ENCODE measurements at regions not wholly inside any gene's neighbourhood (a gene's known extent, or its start where the extent isn't known, plus 50 kb on each side); places are given as distances from the start of the nearest gene placed in this dataset.
"Not testable (repeated sequence)": the region's sequence is repeated elsewhere in the genome, so short reads cannot be mapped to it uniquely, and the experiment has no call there.

DNA sequence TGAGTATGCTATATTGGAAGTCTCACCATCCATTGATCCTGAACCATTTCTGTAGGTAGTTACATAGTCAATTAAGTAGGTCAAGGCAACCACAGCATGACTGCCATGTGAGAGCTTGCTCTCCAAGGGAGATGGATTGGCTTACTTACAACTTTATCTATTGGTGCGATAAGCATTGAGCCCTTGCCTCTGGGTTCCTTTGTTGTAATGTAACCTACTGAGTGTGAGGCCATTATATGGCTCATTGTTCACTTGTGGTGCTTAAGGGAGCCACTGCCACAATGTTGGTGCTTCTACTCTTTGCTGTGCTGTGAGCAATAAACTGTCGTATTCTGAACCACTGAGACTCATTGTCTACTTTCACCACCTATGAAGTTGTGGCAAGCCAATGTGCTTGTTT, 510.6 kb upstream of the ITGA1 start:
- Histone ChIP-seq H3K27me3 (no peaks in the 10 kb centered on the region), H3K36me3 (no peaks in the 10 kb centered on the region), H3K4me3 (replicated peaks in 1 of 3) (no peak overlapping the region), H3K27ac (no peak overlapping the region), H3K4me1 (no peaks in the 10 kb centered on the region), H3K9me3 (no peaks in the 10 kb centered on the region)
- WGBS, 2 donors = 83 to 86% methylated on average over 2 of the region's 2 CpGs
- TF ChIP-seq, protein P1, sequence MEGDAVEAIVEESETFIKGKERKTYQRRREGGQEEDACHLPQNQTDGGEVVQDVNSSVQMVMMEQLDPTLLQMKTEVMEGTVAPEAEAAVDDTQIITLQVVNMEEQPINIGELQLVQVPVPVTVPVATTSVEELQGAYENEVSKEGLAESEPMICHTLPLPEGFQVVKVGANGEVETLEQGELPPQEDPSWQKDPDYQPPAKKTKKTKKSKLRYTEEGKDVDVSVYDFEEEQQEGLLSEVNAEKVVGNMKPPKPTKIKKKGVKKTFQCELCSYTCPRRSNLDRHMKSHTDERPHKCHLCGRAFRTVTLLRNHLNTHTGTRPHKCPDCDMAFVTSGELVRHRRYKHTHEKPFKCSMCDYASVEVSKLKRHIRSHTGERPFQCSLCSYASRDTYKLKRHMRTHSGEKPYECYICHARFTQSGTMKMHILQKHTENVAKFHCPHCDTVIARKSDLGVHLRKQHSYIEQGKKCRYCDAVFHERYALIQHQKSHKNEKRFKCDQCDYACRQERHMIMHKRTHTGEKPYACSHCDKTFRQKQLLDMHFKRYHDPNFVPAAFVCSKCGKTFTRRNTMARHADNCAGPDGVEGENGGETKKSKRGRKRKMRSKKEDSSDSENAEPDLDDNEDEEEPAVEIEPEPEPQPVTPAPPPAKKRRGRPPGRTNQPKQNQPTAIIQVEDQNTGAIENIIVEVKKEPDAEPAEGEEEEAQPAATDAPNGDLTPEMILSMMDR (IDR thresholded peaks at IDR 0.05) = no peak
- no peak for TF ChIP-seq POLR2A (IDR thresholded peaks at IDR 0.05)
- intact Hi-C loops (cut with DNase I) = no loop called here
- DNase-seq = no peak

DNA sequence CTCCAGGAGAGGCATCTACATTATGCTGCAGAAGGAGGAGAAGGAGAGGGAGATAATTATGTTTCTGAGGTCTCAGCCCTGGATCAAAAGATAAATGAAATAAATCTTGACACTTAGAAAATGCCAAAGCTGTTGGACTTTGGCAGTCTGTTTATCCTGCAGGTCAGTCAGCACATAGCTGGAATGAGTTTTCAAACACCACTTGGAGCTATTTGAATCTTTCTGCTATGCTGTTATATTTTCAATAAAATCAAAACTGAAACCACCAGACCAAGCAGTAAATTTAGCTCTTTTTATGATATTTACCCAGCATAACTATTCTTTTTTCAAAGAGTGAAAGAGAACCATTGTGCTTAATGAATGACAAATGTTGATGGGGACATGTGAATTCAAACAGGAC, 505.1 kb upstream of the ITGA1 start:
- H3K36me3 ChIP-seq = no peaks in the 10 kb centered on the region
- no peak for DNase-seq
- intact Hi-C loops (cut with DNase I) = no loop called here
- no peak for TF ChIP-seq POLR2A (IDR thresholded peaks at IDR 0.05)
- TF ChIP-seq, protein P1 (IDR thresholded peaks at IDR 0.05) = no peak
- no peak overlapping the region for H3K27ac ChIP-seq
- no peaks in the 10 kb centered on the region for H3K9me3 ChIP-seq
- no peaks in the 10 kb centered on the region for H3K27me3 ChIP-seq
- H3K4me1 ChIP-seq = no peaks in the 10 kb centered on the region
- no peak overlapping the region for H3K4me3 ChIP-seq (replicated peaks in 1 of 3)

DNA sequence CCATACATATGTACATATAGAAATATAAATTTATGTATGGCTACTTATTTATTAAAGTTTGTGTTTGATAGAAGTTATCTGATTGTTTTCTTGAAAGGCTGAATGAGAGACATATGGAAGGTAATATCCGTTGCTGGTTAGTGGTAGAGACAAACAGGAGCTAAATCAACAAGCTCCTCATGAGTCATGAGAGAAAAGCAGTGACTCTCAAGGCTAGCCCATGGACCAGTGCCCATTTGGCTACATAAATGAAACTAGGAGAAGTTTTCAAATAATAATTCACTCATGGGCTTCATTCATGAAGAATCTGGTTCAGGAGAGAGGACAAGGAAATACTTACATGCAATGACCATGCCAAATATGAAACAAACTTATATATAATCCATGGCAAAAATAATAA, 504.5 kb upstream of the ITGA1 start:
- no peaks in the 10 kb centered on the region for H3K4me1 ChIP-seq
- intact Hi-C loops (cut with DNase I) = no loop called here
- no peak overlapping the region for H3K4me3 ChIP-seq (replicated peaks in 1 of 3)
- 72 to 75% methylated on average over 1 of the region's 1 CpG for WGBS, 2 donors
- H3K27ac ChIP-seq = no peak overlapping the region
- H3K36me3 ChIP-seq = no peaks in the 10 kb centered on the region
- H3K27me3 ChIP-seq = no peaks in the 10 kb centered on the region
- TF ChIP-seq, protein P1 (IDR thresholded peaks at IDR 0.05) = no peak
- no peak for TF ChIP-seq POLR2A (IDR thresholded peaks at IDR 0.05)
- no peak for DNase-seq
- H3K9me3 ChIP-seq = no peaks in the 10 kb centered on the region

DNA sequence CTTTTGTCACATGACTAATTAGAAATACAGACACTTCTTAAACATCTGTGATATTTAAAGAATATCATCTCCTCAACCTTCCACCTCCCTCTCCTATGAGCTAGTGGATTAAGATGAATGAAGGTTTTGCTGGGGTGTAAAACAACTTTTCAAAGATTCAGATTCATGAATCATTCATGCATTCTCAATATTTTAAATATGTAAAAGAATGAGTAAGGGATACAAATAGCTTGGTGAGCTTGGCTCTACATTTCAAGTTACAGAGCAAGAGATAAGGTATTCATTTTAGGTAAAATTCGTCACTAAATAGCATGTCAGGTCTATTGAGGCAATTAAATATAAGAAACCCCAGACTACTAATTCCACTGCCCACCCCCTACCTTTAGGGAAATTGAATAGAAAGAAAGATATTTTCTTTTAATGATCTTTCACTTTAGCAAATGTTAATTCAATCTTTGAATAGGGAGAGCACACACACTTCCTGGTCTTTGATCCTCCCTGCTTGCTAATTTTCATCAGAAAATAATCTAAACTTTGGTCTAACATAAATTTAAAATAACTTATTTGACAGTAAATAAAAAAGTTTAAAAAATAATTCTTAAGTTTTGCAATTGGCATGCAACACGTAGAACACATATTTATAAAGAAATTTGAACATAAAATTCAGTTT, 486.9 kb upstream of the ITGA1 start:
- TF ChIP-seq POLR2A (IDR thresholded peaks at IDR 0.05) = no peak
- TF ChIP-seq, protein P1 (IDR thresholded peaks at IDR 0.05) = no peak
- no peaks in the 10 kb centered on the region for H3K36me3 ChIP-seq
- intact Hi-C loops (cut with DNase I) = no loop called here
- H3K27me3 ChIP-seq = no peaks in the 10 kb centered on the region
- no peak overlapping the region for H3K27ac ChIP-seq
- no peaks in the 10 kb centered on the region for H3K4me1 ChIP-seq
- DNase-seq = no peak
- no peak overlapping the region for H3K4me3 ChIP-seq (replicated peaks in 1 of 3)
- 64 to 67% methylated on average over 2 of the region's 2 CpGs for WGBS, 2 donors
- no peaks in the 10 kb centered on the region for H3K9me3 ChIP-seq

DNA sequence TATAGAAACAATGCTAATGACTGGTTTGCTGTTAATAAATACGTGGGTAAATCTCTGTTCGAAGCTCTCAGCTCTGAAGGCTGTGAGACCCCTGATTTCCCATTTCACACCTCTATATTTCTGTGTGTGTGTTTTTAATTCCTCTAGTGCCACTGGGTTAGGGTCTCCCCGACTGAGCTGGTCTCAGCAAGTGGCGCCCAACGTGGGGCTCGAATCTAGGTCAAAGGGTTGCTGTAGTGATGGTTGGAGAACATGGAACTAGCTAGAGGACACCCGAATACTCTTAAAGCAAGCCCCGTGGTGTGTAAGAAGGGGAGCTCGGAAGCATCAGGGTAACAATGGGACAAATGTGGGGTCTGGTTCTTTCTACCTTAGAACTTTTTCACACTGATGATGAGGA, 482.9 kb upstream of the ITGA1 start:
- H3K27me3 ChIP-seq; H3K4me1 ChIP-seq; intact Hi-C loops (cut with DNase I); H3K36me3 ChIP-seq; H3K4me3 ChIP-seq (replicated peaks in 1 of 3); H3K27ac ChIP-seq; H3K9me3 ChIP-seq; DNase-seq: not testable (repeated sequence)
- 80 to 82% methylated on average over 9 of the region's 9 CpGs for WGBS, 2 donors
